ENCODE measurements at regions not wholly inside any gene's neighbourhood (a gene's known extent, or its start where the extent isn't known, plus 50 kb on each side); places are given as distances from the start of the nearest gene placed in this dataset.
"Not testable (repeated sequence)": the region's sequence is repeated elsewhere in the genome, so short reads cannot be mapped to it uniquely, and the experiment has no call there.

- Mint-ChIP-seq H3K27ac (no peak overlapping the region), H3K4me3 (no peak overlapping the region), H3K27me3 (peaks cover 5% of the 10 kb centered on the region), H3K4me1 (no peaks in the 10 kb centered on the region), H3K36me3 (no peaks in the 10 kb centered on the region), H3K9me3 (no peaks in the 10 kb centered on the region)
These were observed 51.3 kb upstream of the CADPS start for GRCh38 chr3:62926494-62926893.

DNA sequence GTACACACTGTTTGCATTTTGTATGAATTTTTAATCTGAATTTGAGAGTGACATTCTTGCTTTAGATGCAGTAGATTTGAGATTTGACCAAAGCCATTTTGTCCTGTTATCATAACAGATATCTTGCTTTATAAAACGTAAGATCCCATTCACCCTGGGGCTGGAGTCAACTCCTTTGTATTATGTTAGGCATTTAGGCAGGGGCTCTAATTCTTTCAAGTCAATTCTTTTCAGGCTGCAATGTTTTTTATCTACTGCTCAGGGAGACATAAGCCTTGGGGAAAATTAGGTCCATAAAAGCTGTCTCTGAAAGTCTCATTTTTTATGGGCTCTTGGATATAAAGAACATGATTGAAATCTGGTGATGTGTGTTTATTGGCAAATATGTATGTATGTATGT, 53.0 kb upstream of the CADPS start:
- H3K4me3 Mint-ChIP-seq = no peak overlapping the region
- H3K4me1 Mint-ChIP-seq = no peaks in the 10 kb centered on the region
- H3K27ac Mint-ChIP-seq = no peak overlapping the region
- peaks cover 6% of the 10 kb centered on the region for H3K27me3 Mint-ChIP-seq
- H3K36me3 Mint-ChIP-seq = no peaks in the 10 kb centered on the region
- H3K9me3 Mint-ChIP-seq = no peaks in the 10 kb centered on the region

DNA sequence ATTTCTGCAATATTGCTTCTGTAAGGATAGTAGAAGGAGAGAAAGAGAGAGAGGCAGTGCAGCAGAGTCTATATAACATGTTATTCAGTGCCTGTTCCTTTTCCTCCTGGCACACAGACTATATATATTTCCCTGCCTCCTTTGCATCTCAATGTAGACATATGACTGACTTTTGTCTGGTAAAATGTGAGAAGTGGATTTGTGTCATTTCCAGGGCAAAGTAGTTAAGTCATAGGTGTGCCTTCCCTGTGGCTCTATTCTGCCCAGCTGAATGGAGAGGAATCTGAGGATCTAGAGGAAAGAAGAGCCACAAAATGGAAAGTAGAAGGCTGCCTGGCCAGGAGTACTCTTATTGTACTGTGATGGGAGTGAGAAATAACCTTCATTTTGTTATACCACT, 54.6 kb upstream of the CADPS start:
- peaks cover 5% of the 10 kb centered on the region for H3K27me3 Mint-ChIP-seq
- no peak overlapping the region for H3K27ac Mint-ChIP-seq
- H3K4me3 Mint-ChIP-seq = no peak overlapping the region
- H3K4me1 Mint-ChIP-seq = no peaks in the 10 kb centered on the region
- no peaks in the 10 kb centered on the region for H3K36me3 Mint-ChIP-seq
- no peaks in the 10 kb centered on the region for H3K9me3 Mint-ChIP-seq

DNA sequence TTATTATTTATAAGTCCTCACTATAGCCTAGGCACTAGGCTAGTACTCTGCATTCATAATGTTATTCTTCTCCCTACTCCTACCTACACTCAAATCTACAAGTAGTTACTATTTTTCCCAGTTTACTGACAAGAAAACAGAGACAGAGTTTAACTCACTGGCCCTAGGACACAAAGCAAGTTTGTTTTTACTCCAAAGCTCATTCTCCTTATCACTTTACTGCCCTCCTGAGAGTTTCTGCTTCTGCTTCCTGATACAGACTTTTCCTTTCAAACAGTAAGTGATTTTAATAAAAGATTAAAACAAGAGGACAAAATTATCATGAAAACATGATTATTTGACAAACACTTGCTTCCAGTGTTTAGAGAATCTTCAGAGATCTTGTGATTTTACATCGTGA, 60.6 kb upstream of the CADPS start:
- Mint-ChIP-seq H3K4me1 (no peaks in the 10 kb centered on the region), H3K27ac (no peak overlapping the region), H3K27me3 (peaks cover 2% of the 10 kb centered on the region), H3K36me3 (no peaks in the 10 kb centered on the region), H3K4me3 (no peak overlapping the region), H3K9me3 (peaks cover 4 to 8% (median 5%) of the 10 kb centered on the region in 3 donors)

DNA sequence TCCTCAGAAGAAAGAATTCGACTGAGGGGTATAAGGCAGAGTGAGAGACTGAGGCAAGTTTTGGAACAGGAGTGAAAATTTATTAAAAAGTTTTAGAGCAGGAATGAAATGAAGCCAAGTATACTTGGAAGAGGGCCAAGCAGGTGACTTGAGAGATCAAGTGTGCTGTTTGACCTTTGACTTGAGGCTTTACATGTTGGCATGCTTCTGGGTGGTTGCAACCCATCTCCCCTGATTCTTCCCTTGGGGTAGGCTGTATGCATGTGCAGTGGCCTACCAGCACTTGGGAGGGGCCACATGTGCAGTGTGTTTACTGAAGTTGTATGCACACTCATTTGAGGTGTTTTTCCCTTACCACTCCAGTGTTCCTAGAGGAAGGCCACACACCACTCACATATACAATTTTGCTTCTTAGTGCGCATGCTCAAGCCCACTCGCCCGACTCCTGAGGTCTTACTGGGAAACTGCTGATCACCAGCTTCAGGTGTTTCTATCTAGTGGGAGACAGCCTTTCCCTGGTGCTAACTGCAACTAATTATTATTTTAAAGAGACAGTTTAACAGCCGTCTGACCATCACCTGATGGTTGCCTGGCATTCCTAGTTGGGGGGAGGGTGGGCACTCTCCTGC, 61.5 kb upstream of the CADPS start:
- peaks cover 2% of the 10 kb centered on the region for H3K27me3 Mint-ChIP-seq
- H3K9me3 Mint-ChIP-seq = peaks cover 4 to 8% (median 5%) of the 10 kb centered on the region in 3 donors
- no peaks in the 10 kb centered on the region for H3K4me1 Mint-ChIP-seq

GRCh38 chr3:62938583-62938982, 63.4 kb upstream of the CADPS start:
- Mint-ChIP-seq H3K4me1 (no peaks in the 10 kb centered on the region), H3K36me3 (peaks cover 2% of the 10 kb centered on the region), H3K27ac (no peak overlapping the region), H3K27me3 (no peaks in the 10 kb centered on the region), H3K9me3 (peaks cover 4 to 8% (median 5%) of the 10 kb centered on the region in 3 donors), H3K4me3 (no peak overlapping the region)

More for the DNA sequence above, 61.5 kb upstream of the CADPS start:
- Mint-ChIP-seq H3K36me3 (no peaks in the 10 kb centered on the region), H3K4me3 (no peak overlapping the region), H3K27ac (no peak overlapping the region)

DNA sequence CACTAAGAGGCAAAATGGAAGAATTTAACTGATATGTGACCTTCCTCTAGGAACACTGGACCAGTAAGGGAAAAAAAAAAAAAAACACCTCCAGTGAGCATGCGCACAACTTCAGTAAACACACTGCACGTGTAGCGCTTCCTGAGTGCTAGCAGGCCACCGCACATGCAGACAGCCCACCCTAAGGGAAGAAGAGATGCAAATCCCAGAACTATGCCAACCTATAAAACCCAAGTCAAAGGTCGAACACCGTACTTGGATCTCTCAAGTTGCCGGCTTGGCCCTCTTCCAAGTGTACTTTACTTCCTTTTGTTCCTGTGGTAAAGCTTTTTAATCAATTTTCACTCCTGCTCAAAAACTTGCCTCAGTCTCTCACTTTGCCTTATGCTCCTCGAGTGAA, 64.5 kb upstream of the CADPS start:
- Mint-ChIP-seq H3K9me3 (peaks cover 4 to 8% (median 5%) of the 10 kb centered on the region in 3 donors), H3K36me3 (peaks cover 2% of the 10 kb centered on the region)

DNA sequence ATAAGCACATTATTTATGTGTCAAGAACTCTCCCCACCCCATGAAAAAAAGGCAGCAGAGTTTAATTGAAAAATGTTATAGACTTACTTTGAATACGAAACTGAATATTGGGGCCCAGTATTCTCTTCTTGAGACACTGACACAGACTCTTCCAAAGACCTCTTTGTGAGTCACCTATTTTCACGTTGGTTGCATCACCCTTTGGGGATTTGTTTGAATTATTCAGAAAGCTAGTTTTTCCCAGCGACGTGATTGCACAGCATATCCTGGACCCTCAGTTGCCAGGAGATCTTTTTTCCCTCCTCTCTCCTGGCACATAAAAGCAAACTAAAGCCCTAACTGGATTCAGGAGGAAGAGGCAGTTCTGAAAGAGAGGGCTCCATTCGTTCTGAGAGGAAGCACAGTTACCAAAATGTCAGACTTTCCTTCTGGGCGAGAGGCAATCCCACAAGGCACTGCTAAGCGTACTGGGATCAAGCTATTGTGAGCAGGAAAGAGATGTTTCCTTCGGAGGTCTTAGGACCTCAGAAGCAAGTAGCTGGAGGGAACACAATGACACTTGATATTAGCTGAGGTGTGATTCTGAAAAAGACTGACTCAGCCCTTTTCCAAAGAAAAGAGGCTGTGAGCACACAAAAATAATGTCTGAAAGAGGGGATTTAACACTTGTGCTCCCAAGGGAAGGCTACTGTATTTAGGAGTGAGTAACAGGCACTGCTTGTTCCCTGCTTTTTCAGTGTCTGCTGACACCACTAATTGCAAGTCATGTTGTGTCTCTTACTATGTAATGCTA, 65.8 kb upstream of the CADPS start:
- Mint-ChIP-seq H3K4me3 (no peak overlapping the region), H3K9me3 (peaks cover 4 to 8% (median 5%) of the 10 kb centered on the region in 3 donors), H3K4me1 (no peaks in the 10 kb centered on the region), H3K27me3 (no peaks in the 10 kb centered on the region), H3K27ac (no peak overlapping the region), H3K36me3 (peaks cover 2% of the 10 kb centered on the region)

More for the DNA sequence above, 64.5 kb upstream of the CADPS start:
- Mint-ChIP-seq H3K4me3 (no peak overlapping the region), H3K4me1 (no peaks in the 10 kb centered on the region), H3K27ac (no peak overlapping the region), H3K27me3 (no peaks in the 10 kb centered on the region)

DNA sequence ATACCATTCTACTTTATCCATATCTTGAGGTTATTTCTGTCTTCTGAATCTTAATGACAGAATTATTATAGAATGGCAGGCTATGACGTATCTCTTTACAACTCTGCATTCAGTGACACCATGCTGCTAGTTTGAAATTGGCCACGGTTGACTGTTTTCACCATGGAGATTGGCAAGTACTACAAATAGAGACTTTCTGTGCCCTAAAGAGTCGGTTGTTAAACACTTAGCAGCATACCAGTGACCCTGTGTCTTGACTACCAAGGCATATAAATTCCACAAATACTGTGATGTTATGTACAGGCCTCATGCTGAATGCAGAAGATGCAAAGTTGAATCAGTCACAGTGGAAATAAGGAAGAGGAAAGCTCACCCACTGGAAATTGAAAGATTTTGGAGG, 67.0 kb upstream of the CADPS start:
- Mint-ChIP-seq H3K4me1 (no peaks in the 10 kb centered on the region), H3K9me3 (peaks cover 4 to 8% (median 5%) of the 10 kb centered on the region in 3 donors), H3K27ac (no peak overlapping the region), H3K36me3 (peaks cover 2% of the 10 kb centered on the region), H3K4me3 (no peak overlapping the region), H3K27me3 (no peaks in the 10 kb centered on the region)

DNA sequence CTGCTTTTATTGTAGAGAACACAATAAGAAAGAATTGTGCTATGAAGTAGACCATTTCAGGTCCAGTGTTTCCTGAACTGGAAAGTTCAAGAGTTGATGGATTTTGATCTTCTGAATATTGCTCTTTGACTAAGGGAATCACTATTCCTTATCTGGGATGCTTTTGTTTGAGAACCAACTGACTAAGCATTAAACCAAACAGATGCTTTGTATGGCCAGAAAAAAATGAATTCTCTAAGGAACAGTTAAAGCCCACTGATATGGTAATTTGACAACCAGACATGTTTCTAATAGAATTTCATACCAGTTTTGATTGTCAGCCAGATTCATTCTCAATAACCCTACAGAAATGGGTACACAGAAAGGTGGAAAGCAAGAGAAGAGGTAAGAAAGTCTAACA, 67.5 kb upstream of the CADPS start:
- Mint-ChIP-seq H3K4me3 (no peak overlapping the region), H3K36me3 (peaks cover 2% of the 10 kb centered on the region), H3K9me3 (peaks cover 4 to 8% (median 4%) of the 10 kb centered on the region in 3 donors), H3K27me3 (no peaks in the 10 kb centered on the region), H3K4me1 (no peaks in the 10 kb centered on the region), H3K27ac (no peak overlapping the region)

- H3K27ac Mint-ChIP-seq = no peak overlapping the region
These were observed 73.7 kb upstream of the CADPS start for GRCh38 chr3:62948921-62949320.

DNA sequence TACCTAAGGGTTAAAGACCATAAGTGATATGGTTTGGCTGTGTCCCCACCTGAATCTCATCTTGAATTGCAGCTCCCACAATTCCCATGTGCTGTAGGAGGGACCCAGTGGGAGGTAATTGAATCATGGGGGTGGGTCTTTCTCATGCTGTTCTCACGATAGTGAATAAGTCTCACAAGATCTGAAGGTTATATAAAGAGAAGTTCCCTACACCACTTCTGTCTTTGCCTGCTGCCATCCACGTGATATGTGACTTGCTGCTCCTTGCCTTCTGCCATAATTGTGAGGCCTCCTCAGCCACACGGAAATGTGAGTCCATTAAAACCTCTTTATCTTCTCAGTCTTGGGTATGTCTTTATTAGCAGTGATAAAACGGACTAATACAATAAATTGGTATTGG, 75.0 kb upstream of the CADPS start:
- H3K36me3 Mint-ChIP-seq = no peaks in the 10 kb centered on the region
- no peak overlapping the region for H3K27ac Mint-ChIP-seq
- peaks cover 2 to 4% (median 2%) of the 10 kb centered on the region in 3 donors for H3K9me3 Mint-ChIP-seq
- H3K4me3 Mint-ChIP-seq = no peak overlapping the region
- H3K27me3 Mint-ChIP-seq = no peaks in the 10 kb centered on the region
- H3K4me1 Mint-ChIP-seq = peaks cover 0 to 4% (median 0%) of the 10 kb centered on the region in 3 donors

More at GRCh38 chr3:62948921-62949320, 73.7 kb upstream of the CADPS start:
- no peak overlapping the region for H3K4me3 Mint-ChIP-seq
- no peaks in the 10 kb centered on the region for H3K27me3 Mint-ChIP-seq
- H3K4me1 Mint-ChIP-seq = no peaks in the 10 kb centered on the region
- peaks cover 0 to 2% (median 2%) of the 10 kb centered on the region in 3 donors for H3K9me3 Mint-ChIP-seq
- no peaks in the 10 kb centered on the region for H3K36me3 Mint-ChIP-seq

DNA sequence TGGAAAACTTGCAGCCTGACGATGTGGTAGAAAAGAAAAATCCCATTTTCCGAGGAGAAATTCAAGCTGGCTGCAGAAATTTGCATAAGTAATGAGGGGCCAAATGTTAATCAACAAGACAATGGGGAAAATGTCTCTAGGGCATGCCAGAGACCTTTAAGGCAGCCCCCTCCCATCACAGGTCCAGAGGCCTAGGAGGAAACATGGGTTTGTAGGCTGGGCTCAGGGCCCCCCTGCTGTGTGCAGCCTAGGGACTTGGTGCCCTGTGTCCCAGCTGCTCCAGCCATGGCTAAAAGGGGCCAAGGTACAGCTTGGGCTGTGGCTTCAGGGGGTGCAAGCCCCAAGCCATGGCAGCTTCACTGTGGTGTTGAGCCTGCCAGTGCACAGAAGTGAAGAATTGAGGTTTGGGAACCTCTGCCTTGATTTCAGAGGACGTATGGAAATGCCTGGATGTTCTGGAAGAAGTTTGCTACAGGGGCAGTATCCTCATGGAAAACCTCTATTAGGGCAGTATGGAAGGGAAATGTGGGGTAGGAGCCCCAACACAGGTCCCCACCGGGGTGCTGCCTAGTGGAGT, 75.9 kb upstream of the CADPS start:
- peaks cover 2 to 6% (median 3%) of the 10 kb centered on the region in 3 donors for H3K9me3 Mint-ChIP-seq
- no peak overlapping the region for H3K27ac Mint-ChIP-seq
- H3K27me3 Mint-ChIP-seq = no peaks in the 10 kb centered on the region
- peaks cover 0 to 4% (median 0%) of the 10 kb centered on the region in 3 donors for H3K4me1 Mint-ChIP-seq
- no peaks in the 10 kb centered on the region for H3K36me3 Mint-ChIP-seq
- H3K4me3 Mint-ChIP-seq = no peak overlapping the region

GRCh38 chr3:62951880-62952279, 76.7 kb upstream of the CADPS start:
- H3K36me3 Mint-ChIP-seq, H3K9me3 Mint-ChIP-seq, H3K4me3 Mint-ChIP-seq, H3K27ac Mint-ChIP-seq, H3K27me3 Mint-ChIP-seq, H3K4me1 Mint-ChIP-seq: not testable (repeated sequence)

GRCh38 chr3:62954580-62954979, 79.4 kb upstream of the CADPS start:
- Mint-ChIP-seq H3K27me3 (no peaks in the 10 kb centered on the region), H3K27ac (no peak overlapping the region), H3K9me3 (peaks cover 2 to 10% (median 3%) of the 10 kb centered on the region in 3 donors), H3K36me3 (no peaks in the 10 kb centered on the region), H3K4me3 (no peak overlapping the region), H3K4me1 (peaks cover 0 to 4% (median 0%) of the 10 kb centered on the region in 3 donors)
